ENCODE measurements at regions not wholly inside any gene's neighbourhood (a gene's known extent, or its start where the extent isn't known, plus 50 kb on each side); places are given as distances from the start of the nearest gene placed in this dataset.

DNA sequence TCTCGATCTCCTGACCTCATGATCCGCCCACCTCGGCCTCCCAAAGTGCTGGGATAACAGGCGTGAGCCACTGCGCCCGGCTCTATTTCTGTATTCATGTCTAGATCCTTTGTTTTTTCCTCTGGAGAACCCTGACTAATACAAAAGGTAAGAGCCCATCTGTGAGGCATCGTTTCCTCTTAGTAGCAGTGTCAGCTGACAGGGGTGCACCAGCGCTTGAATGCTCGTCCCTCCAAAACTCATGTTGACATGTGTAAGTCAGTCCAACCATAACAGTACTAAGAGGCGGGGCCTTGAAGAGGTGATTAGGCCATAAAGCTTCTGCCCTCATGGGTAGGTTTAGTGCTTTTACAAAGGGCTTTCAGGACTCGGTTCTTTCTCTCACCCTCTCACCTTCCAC lies 470.1 kb upstream of the B3GAT1 start:
- TF ChIP-seq, protein P1, sequence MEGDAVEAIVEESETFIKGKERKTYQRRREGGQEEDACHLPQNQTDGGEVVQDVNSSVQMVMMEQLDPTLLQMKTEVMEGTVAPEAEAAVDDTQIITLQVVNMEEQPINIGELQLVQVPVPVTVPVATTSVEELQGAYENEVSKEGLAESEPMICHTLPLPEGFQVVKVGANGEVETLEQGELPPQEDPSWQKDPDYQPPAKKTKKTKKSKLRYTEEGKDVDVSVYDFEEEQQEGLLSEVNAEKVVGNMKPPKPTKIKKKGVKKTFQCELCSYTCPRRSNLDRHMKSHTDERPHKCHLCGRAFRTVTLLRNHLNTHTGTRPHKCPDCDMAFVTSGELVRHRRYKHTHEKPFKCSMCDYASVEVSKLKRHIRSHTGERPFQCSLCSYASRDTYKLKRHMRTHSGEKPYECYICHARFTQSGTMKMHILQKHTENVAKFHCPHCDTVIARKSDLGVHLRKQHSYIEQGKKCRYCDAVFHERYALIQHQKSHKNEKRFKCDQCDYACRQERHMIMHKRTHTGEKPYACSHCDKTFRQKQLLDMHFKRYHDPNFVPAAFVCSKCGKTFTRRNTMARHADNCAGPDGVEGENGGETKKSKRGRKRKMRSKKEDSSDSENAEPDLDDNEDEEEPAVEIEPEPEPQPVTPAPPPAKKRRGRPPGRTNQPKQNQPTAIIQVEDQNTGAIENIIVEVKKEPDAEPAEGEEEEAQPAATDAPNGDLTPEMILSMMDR (IDR thresholded peaks at IDR 0.05; ENCODE audit: low read depth, low read length) = no peak
- DNase-seq (ENCODE audit: extremely low read depth, low read depth) = no peak

DNA sequence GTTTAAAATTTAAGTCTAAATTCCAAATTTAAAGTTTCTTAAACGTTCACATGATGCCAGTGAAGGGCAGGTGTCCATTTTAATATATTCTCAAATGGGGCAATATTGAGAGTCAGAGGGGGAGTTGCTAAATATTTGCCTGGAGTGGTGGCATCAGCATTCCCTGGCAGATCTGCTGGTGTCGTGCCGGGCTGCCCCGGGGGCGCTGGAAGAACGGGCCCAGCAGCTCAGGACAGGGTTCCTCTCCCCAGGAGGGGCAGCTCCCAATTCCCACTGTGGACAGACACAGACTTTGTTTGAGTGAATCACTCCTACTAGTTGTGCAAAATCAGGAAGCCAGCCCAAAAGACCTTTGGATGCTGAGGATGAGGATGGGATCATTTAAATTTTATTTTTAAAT lies 468.7 kb upstream of the B3GAT1 start:
- no peak for DNase-seq (ENCODE audit: extremely low read depth, low read depth)

DNA sequence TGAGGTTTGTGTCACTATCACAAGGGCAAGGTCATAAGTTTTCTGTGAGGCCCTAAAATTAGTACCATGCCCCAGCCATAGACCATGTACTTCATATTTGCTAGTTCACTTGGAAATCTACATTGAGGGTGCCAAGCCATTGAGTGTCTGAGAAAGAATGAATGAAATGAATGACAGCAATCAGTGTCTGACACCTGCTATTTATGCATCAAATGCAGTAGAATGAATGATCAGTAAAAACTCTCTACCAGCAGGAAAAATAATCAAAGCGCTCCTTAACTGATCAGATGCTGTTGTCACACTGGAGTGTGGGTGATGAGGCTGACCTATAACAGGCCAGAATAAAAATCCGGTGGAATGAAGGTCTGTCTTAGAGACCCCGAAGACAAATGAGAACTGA lies 467.9 kb upstream of the B3GAT1 start:
- no peak for DNase-seq (ENCODE audit: extremely low read depth, low read depth)
- TF ChIP-seq, protein P1 (IDR thresholded peaks at IDR 0.05; ENCODE audit: low read depth, low read length) = no peak

More for the DNA sequence above, 468.7 kb upstream of the B3GAT1 start:
- TF ChIP-seq, protein P1 (IDR thresholded peaks at IDR 0.05; ENCODE audit: low read depth, low read length) = no peak

DNA sequence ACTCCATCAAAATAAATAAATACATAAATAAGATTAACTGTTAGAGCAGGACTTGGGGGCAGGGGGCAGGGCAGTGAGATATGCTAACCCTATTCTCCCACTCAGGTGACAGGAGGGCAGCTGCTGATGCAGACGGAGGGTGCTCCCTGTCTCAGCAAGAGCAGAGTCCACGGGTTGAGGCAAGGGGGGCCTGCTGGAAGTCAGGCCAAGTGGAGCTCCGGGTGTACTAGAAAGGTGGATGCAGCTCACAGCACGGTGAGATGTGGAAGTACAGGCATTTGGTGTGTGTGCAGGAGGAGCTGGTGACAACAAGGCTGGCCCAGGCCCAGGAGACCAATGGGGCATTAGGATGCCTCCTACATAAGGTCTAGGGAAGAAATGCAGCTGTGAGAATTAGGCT lies 467.3 kb upstream of the B3GAT1 start:
- TF ChIP-seq, protein P1 (IDR thresholded peaks at IDR 0.05; ENCODE audit: low read depth, low read length) = no peak
- no peak for DNase-seq (ENCODE audit: extremely low read depth, low read depth)

GRCh38 chr11:134878785-134879184 lies 466.7 kb upstream of the B3GAT1 start:
- DNase-seq (ENCODE audit: extremely low read depth, low read depth) = no peak
- TF ChIP-seq, protein P1 (IDR thresholded peaks at IDR 0.05; ENCODE audit: low read depth, low read length) = no peak

DNA sequence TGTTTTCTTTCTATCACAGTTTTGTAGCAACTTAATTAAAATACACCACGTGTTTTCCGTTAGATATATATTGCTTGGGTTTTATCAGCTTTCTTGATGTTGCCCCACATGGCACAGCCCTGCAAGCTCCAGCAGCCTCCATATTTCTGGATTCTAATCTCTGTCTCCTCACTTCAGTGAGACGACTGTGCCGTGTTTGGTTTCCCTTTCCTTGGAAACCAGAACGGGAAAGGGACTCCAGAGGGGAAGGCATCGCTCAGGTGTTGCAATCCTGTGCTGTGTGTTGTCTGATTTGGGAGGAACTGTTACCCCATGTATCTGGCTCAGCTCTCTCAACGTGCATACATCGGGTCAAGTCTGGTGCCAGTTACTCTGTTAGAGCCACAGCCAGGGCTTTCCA lies 464.2 kb upstream of the B3GAT1 start:
- DNase-seq (ENCODE audit: extremely low read depth, low read depth) = no peak
- TF ChIP-seq, protein P1 (IDR thresholded peaks at IDR 0.05; ENCODE audit: low read depth, low read length) = no peak

- no peak for DNase-seq (ENCODE audit: extremely low read depth, low read depth)
- TF ChIP-seq, protein P1 (IDR thresholded peaks at IDR 0.05; ENCODE audit: low read depth, low read length) = no peak
These were observed 455.1 kb upstream of the B3GAT1 start for GRCh38 chr11:134866981-134867675.
